GM12864 (cell line): ENCODE measurements at regions not wholly inside any gene's neighbourhood (a gene's known extent, or its start where the extent isn't known, plus 50 kb on each side); places are given as distances from the start of the nearest gene placed in this dataset.

ENCODE experiments used
- DNase-seq: peaks from one replicate; pipeline ENCODE4 v3.0.0-alpha.2; 2011; ENCODE audit warnings: low read depth
- H3K4me3 ChIP-seq: 2 replicates; pipeline ENCODE4 v1.5.1; 2011; ENCODE audit warnings: mild to moderate bottlenecking, low read depth, low read length, control low read depth
- TF ChIP-seq, protein P1 (sequence below): IDR thresholded peaks from 2 replicates; pipeline ENCODE4 v1.5.1; 2011; ENCODE audit warnings: low read depth, mild to moderate bottlenecking, moderate library complexity, low read length, control low read depth, inconsistent platforms; ENCODE audit errors: missing control alignments

DNA sequence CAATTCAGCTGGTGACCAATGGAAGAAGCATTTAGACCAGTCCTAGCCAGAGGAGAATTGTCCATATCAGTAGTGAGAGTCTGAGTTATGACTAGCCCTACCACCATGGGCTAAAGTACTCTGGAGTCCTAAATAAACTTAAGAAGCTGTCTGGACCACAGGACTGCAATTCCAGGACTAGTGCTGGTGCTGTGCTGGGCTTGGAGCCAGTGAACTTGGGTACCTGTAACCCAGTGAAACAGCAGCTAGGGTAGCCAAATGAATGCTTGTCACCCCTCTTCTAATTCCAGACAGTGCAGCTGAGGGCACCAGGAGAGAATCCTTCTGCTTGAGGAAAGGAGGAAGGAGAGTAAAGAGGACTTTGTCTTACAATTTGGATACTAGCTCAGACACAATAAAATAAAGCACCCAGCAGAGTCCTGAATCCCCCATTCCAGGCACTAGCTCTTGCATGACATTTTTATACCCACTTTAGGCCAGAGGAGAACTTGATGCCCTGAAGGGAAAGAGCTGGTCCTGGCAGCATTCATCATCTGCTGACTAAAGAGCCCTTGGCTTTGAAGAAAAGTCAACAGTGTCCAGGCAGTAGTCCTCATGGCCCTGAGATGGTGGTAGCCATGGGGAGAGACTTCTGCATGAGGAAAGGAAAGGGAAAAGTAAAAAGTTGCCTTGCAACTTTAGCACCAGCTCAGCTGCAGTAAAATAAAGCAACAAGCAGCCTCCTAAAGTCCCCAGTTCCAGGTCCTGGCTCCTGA lies 2675.7 kb downstream of the PCDH7 start:
- H3K4me3 ChIP-seq, result no peak overlapping the region
- no peak for DNase-seq
- TF ChIP-seq, protein P1, sequence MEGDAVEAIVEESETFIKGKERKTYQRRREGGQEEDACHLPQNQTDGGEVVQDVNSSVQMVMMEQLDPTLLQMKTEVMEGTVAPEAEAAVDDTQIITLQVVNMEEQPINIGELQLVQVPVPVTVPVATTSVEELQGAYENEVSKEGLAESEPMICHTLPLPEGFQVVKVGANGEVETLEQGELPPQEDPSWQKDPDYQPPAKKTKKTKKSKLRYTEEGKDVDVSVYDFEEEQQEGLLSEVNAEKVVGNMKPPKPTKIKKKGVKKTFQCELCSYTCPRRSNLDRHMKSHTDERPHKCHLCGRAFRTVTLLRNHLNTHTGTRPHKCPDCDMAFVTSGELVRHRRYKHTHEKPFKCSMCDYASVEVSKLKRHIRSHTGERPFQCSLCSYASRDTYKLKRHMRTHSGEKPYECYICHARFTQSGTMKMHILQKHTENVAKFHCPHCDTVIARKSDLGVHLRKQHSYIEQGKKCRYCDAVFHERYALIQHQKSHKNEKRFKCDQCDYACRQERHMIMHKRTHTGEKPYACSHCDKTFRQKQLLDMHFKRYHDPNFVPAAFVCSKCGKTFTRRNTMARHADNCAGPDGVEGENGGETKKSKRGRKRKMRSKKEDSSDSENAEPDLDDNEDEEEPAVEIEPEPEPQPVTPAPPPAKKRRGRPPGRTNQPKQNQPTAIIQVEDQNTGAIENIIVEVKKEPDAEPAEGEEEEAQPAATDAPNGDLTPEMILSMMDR, result no peak

GRCh38 chr4:33400504-33400903 lies 2680.3 kb downstream of the PCDH7 start:
- TF ChIP-seq, protein P1, result no peak

DNA sequence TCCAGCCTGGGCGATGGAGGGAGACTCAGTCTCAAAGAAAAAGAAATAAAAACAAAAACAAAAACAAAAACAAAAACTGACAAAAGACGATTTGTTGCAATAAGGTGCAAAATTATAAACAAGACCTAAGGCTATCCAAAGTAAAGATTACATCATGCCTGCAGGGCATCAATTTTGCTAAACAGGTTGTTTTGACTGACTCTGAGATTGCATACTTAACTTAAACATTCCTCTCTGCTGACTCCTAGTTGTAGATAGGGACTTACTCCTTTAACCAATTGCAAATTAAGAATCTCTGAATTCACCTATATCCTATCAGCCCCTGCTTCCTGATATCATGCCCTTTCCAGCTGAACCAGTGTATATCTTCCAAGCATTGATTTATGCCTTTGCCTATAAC lies 2687.3 kb downstream of the PCDH7 start:
- TF ChIP-seq, protein P1, result no peak
- no peak overlapping the region for H3K4me3 ChIP-seq

More at GRCh38 chr4:33400504-33400903, 2680.3 kb downstream of the PCDH7 start:
- no peak overlapping the region for H3K4me3 ChIP-seq
- no peak for DNase-seq

GRCh38 chr4:33411182-33411581 lies 2691.0 kb downstream of the PCDH7 start:
- TF ChIP-seq, protein P1, result no peak
- no peak overlapping the region for H3K4me3 ChIP-seq
- no peak for DNase-seq

More for the DNA sequence above, 2687.3 kb downstream of the PCDH7 start:
- no peak for DNase-seq

DNA sequence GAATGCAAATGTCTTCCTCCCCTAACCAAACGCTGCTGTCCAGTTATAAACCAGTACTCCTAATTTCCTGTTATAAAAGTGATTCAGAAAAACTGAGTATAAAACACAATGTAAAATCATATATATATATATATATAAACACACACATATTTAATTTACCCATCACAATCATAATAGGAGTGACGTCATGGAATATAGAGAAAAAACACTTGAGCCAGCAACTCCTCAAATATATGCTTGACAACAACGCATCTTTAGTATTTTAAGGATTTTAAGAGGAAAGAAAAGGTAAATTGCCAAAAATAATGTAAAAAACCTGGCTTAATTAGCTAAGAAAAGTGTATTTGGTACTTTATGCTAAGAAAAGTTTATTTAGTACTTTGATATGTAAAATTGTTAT lies 2701.7 kb downstream of the PCDH7 start:
- DNase-seq, result no peak
- TF ChIP-seq, protein P1, result no peak
- H3K4me3 ChIP-seq, result no peak overlapping the region

- TF ChIP-seq, protein P1, result no peak
Observed at GRCh38 chr4:33422656-33423055, 2702.5 kb downstream of the PCDH7 start.

GRCh38 chr4:33425936-33426335 lies 2705.8 kb downstream of the PCDH7 start:
- no peak for DNase-seq
- TF ChIP-seq, protein P1, result no peak
- no peak overlapping the region for H3K4me3 ChIP-seq

More at GRCh38 chr4:33422656-33423055, 2702.5 kb downstream of the PCDH7 start:
- H3K4me3 ChIP-seq, result no peak overlapping the region
- DNase-seq, result no peak
